GOT3 (cell line): ENCODE measurements at regions not wholly inside any gene's neighbourhood (a gene's known extent, or its start where the extent isn't known, plus 50 kb on each side); places are given as distances from the start of the nearest gene placed in this dataset.
"Not testable (repeated sequence)": the region's sequence is repeated elsewhere in the genome, so short reads cannot be mapped to it uniquely, and the experiment has no call there.

Source experiments
- DNase-seq: peaks from one replicate; lab custom pipeline; 2025; ENCODE audit warnings: mixed read lengths; lab: John Stamatoyannopoulos, UW

DNA sequence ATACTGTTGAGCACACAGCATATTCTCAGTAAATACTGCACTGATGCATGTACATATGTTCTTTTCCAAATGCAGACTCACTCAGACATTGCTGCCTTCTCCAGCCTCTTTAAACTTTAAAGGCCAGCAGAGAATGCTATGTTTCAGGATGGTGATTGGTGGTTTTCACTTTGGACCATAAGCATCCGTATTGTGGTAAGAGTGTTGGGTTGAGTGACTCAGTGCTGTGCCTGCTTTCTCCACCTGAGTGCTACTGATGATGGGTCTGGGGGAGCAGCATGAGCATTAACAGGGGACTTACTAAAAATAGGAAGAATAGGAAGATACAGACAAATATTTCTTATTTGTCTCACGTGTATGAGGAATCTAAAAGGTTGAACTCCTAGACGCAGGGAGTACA, 56.3 kb upstream of the ZNF92 start:
- DNase-seq: no peak

DNA sequence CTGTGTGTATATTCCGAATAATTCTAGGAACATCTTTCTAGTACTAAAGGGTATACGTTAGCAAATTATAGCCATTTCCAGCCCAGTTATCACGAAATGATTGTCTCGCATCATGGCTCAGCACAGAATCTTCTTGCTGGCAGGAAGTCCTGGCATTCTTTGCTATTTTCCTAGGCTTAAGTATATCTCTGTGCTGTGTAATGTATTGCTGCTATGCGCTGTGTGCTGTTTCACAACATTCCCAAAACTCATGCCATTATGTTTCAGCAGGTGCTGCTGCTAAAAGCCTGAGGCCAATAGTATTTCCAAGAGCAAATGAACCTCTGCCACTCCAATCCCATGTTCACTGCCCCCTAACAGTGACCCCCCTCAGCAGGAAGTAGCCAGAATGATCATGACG, 62.9 kb upstream of the ZNF92 start:
- DNase-seq: no peak

DNA sequence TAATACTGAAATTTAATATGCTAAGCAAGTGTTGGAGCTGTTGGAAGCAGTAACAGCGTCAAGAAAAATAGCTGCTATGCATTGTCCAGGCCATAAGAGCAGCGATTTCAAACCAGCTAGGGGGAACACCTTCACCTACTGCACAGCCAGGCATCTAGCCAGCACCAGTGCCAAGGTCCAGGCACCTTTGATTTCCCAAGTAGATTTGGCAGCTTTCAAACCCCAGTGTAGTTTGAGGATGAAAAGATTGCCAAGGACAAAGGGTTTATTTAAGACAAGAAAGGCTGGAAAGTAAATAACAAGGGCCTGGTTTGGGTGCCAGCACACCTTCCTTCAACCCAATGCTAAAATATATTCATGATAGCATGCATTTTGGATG, 65.4 kb upstream of the ZNF92 start:
- no peak for DNase-seq

DNA sequence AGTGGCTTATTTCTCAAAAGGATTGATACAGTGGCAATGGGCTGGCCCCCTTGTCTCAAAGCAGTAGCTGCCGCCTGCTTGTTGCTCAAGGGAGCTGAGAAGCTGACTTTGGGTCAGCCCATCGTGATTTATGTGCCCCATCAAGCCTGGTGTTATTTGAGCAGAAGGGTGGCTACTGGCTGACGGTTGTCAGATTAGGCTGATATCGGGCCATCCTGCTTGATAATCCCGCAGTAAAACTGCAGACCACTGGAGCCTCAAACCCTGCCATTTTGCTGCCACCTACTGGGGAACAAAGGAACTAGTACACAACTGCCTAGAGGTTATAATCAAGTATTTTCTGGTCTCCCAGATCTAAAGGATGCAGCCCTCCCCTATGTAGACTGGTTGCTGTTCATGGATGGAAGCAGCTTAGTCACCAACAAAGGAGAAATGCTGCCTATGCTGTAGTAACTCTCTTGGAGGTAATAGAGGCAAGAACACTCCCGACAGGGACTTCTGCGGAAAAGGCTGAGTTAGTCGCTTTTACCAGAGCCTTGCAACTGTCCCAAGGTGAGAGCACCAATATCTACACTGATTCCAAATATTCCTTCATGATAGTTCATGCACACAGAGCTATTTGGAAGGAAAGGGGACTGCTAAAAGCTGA, 65.9 kb upstream of the ZNF92 start:
- DNase-seq: no peak

DNA sequence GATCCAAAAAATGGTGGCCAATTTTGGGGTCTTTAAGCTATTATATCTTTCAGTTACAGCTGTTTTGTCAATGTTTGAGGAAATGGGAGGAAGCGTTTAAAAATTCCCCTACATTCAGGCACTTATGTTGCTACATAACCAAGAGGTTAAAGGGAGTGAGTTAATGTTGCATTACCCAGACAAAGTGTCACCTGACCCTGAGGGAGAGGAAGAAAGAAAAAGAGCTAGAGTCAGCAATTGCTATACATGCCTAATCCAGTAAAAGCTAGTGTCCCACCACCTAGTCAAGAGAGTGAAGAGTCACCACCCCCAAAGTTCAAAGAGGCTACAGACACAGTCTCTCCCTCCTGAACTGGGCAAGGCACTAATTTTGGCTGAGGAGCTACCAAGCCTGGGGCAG, 69.5 kb upstream of the ZNF92 start:
- DNase-seq: no peak

DNA sequence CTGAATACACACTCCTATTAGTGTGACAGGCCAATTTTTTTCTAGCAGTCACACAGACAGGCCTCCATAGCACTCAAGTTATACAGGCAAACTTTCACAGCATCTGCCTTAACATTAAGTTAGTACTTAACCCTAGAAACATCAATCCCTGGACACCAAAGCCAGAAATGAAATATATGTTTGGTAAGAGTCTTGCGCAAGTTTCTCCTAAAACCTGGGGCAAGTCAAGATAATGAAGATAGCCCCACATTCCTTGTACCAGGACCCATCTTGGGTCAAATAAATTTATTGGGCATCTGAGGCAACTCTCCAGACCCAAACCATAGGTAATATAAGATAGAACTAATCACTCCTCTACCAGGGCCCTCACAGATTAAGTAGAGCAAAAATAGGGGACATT, 70.8 kb upstream of the ZNF92 start:
- no peak for DNase-seq

DNA sequence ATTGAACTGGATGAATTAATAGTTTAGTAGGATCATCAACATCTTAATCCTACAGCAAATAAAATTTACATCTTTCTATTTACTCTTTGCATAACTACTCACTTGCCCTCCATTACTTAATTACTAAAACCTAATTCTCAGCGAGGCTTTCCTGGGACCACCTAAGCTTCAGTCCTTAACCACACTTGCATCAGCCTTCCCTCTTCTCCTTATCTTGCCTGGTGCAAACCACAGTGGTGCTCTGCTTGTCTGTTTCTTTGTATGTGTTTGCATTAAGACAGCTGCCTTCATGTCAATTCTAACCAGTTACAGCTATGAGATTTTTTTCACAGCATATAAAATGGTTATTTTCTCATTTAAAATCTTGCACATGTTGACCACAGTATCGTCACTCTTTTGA, 72.6 kb upstream of the ZNF92 start:
- DNase-seq: no peak

DNA sequence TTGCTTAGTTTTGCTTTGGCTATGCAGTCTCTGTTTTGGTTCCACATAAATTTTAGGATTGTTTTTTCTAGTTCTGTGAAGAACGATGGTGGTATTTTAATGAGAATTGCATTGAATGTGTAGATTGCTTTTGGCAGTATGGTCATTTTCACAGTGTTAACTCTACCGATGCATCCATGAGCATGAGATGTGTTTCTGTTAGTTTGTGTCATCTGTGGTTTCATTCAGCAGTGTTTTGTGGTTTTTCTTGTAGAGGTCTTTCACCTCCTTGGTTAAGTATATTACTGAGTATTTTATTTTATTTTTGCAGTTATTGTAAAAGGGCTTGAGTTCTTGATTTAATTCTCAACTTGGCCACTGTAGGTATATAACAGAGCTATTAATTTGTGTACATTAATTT, 78.2 kb upstream of the ZNF92 start:
- DNase-seq: no peak

DNA sequence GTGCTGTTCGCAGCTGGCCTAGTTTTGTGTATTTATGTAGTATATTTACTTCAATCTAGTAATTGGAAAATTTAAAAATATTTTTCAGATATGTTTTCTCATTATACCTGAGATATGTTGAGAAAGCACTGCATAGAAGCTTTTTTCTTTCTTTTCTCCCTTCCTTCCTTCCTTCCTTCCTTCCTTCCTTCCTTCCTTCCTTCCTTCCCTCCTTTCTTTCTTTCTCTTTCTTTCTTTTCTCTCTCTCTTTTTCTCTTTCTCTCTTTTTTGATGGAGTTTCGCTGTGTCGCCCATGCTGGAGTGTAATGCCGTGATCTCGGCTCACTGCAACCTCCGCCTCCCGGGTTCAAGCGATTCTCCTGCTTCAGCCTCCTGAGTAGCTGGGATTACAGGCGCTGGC, 83.3 kb upstream of the ZNF92 start:
- not testable (repeated sequence) for DNase-seq

DNA sequence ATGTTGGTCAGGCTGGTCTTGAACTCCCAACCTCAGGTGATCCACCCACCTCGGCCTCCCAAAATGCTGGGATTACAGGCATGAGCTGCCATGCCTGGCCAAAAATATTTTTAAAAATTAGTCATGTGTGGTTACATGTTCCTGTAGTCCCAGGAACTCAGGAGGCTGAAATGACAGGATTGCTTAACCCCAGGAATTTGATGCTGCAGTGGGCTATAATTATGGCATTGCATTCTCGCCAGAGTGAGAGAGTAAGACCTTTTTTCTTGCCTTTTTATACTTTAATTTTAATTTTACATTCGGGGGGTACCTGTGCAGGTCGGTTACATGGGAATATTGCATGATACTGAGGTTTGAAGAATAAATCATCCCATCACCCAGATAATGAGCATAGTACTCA, 86.6 kb upstream of the ZNF92 start:
- DNase-seq: no peak

DNA sequence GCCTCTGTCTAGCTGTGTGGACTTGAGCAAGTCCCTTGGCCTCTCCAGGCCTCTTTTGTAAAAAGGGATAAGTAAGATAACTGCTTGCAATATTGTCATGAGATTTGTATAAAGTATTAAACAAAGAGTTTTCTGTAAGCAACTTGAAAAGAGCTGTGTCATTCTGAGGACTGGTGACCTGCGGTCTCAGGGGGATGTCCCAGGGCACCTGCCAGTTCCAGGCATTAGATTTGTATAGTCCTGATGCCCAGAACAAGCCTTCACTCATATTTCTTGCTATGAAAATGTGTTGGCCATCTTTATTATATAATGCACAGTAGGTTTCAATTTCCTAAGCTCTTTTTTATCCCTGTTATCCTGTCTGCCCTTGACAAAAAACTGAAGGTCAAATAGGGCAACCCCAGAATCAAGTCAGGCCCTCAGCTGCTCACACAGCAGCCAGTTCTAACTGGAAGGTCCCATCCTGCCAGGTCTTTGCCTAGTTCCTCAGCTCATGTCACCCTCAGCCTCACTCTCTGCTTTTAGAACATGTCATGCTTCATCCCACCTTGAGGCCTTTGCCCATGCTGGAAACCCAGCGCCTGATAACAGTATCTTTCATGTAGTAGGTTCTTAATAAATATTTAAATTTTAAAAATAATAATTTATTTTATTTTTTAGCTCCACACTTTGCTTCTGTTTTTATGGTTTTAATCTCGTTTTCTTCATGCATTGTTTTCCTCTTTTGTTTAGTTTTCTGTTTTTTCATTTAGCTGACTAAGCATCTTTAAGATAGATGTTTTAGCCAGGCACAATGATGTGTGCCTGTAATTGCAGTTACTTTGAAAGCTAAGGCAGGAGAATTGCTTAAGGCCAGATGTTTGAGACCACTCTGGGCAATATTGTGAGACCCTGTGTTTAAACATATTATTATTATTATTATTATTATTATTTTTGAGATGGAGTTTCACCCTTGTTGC, 87.5 kb upstream of the ZNF92 start:
- DNase-seq: no peak

DNA sequence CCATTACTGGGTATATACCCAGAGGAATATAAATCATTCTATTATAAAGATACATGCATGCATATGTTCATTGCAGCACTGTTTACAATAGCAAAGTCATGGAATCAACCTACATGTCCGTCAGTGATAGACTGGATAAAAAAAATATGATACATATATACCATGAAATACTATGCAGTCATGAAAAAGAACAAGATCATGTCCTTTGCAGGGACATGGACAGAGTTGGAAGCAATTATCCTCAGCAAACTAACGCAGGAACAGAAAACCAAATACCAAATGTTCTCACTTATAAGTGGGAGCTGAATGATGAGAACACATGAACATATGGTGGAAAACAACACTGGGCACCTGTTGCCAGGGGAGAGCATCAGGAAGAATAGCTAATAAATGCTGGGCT, 88.4 kb upstream of the ZNF92 start:
- not testable (repeated sequence) for DNase-seq

DNA sequence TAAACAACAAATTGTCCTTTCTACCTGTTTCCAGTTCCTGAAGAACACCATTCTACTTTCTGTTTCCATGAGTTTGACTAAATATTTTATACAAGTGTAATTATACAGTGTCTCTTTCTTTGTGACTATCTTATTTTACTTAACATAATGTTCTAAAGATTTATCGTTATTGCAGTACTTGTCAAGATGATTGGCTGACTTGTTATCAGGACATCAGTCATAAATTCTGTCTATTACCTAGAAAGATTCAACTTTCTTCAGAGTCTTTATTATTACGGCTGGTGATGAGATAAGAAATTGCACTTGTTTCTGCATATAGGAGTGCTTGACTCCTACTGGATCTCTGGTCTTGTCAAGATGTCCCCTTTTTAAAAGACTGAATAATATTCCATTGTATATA, 93.9 kb upstream of the ZNF92 start:
- no peak for DNase-seq

DNA sequence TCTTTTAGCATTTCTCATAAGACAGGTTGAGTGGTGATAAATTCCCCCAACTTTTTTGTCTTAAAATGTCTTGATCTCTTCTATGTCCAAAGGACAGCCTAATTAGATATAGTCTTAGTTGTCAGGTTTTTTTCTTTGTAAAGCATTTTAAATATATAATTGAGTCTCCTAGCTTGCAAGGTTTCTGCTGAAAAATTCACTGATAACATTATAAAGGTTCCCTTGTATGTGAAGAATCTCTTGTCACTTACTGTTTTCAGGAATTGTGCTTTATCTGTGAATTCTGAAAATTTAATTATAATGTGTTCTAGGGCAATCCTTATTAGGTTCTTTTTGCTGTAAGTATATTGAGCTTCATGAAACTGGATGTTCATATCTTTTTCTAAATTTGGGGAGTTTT, 96.8 kb upstream of the ZNF92 start:
- DNase-seq: no peak

DNA sequence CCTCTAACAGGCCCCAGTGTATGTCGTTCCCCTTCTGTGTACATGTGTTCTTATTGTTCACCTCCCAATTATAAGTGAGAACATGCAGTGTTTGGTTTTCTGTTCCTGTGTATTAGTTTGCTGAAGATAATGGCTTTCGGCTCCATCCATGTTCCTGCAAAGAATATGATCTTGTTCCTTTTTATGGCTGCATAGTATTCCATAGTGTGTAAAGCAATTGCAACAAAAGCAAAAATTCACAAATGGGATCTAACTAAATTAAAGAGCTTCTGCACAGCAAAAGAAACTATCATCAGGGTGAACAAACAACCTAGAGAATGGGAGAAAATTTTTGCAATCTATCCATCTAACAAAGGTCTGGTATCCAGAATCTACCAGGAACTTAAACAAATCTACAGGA, 102.2 kb upstream of the ZNF92 start:
- not testable (repeated sequence) for DNase-seq

DNA sequence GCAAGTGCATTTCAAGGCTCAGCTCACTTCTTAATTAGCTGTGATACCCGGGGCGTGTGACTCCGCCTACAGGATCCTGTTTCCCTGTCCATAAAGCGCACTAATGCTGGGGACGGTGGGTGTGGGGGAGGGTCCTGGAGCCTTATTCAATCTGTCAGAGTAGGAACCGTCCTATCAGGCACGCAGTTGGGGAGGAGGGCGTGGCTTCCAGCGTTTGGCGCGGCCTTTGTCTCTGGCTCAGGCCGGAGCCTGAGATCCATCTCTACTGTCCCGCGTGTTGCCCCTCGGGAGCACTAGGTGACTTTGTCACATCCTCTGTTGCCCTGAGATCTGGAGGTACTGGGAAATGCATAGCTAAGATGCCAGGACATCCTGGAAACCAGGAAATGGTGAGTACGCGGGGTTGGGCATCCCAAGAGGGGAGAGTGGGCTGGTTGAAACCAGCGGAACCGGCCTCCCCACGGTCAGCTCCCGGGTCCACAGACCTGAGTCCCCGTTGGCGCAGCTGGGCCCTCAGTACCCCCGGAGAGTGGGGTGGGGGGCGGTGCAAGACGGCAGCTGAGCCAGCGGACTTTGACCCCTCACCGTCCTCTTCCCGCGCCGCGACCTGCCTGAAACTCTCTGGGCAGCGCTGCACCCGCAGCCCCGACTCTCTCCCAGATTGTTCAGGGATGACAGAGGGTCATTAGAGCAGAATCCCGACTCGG, 104.4 kb upstream of the ZNF92 start:
- DNase-seq: no peak

DNA sequence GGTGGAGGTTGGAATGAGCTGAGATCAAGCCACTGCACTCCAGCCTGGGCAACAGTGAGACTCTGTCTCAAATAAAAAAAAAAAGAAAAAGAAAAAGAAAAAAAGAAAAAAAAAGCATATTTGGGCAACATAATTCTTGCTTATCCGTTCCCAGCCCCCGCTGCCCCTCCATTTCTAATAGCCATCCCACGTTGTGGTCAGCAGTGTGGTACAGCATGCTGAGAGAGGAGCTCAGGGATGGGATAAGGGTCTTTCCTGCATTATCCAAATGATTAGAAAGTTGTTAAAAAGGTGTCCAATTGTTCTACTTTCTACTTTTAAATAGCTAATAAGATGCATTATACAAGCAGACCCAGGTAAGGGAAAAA, 104.9 kb upstream of the ZNF92 start:
- no peak for DNase-seq

DNA sequence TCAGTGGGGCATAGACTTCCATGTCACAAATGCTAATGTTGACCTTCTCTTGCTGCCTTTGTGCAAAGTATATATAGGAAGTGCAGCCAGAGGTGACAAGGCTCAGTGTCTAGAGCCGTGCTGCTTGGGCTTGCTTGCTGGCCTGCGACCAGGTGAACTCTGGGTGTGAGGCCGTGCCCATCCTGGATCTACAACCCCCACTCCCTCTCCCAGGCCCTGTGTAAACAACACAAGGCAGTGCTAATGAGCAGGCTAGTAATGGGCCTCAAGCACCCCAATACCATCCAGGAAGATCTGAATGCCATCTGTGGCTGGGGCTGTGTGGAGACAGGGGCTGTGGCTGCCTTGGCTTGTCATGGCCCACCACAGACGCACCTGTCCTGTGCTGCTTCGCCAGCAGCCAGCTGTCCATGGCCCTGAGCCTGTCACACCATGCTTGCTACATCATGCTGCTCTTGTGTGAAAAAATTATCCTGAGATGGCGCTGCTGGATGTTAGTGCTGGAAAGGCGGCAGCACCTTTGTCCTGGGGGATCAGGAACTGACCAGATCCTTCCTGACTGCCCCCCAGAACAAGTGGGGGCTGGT, 107.6 kb upstream of the ZNF92 start:
- no peak for DNase-seq

DNA sequence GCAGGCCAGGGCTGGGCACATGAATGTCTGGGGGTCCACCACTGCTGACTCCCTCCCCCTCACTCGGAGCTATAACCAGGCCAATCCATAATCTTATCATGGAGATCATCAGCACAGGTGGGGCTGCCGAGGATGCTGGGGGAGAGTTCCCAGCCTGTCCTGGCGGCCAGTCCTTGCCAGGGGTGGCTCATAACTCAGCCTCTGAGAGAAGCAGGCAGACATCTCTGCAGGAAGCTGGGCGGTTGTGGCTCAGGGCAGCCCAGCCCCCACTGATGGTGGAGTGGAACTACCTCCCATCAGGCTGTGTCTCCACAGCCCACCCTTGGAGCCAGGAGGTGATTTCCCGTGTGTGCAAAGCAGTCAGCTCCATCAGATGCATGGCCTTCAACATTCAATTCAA, 109.4 kb upstream of the ZNF92 start:
- no peak for DNase-seq

DNA sequence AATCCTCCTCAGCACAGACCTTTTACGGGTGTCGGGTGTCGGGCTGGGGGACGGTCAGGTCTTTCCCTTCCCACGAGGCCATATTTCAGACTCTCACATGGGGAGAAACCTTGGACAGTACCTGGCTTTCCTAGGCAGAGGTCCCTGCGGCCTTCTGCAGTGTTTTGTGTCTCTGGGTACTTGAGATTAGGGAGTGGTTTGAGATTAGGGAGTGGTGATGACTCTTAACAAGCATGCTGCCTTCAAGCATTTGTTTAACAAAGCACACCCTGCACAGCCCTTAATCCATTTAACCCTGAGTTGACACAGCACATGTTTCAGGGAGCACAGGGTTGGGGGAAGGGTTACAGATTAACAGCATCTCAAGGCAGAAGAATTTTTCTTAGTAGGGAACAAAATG, 113.0 kb upstream of the ZNF92 start:
- DNase-seq: not testable (repeated sequence)

DNA sequence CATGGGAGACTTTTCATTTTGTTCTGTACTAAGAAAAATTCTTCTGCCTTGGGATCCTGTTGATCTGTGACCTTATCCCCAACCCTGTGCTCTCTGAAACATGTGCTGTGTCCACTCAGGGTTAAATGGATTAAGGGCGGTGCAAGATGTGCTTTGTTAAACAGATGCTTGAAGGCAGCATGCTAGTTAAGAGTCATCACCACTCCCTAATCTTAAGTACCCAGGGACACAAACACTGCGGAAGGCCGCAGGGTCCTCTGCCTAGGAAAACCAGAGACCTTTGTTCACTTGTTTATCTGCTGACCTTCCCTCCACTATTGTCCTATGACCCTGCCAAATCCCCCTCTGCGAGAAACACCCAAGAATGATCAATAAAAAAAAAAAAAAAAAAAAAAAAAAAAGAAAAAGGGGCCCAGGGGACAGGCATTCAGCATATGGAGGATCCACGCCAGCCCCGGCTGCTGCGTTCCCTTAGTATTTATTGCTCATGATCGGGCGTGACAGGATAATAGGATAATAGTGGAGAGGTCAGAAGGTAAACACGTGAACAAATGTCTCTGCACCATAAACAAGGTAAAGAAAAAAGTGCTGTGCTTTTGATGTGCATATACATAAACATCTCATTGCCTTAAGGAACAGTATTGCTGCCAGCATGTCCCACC, 113.7 kb upstream of the ZNF92 start:
- DNase-seq: not testable (repeated sequence)

DNA sequence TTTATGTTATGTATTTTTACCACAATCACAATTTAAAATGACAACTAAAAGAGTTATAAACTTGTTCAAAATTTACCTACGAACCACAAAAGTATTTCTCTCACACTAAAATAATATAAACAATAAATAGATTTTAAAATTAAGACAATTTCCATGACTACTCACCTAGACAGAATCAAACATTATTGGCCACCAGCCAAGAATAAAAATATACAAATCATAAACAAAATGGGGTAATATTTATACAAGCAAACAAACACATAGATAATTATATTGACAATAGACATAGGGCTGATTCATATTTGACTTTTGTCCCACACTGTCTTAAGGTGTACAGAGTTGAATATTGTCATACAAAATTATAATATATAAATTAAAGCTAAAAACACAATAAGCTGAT, 119.6 kb upstream of the ZNF92 start:
- no peak for DNase-seq
